Caco-2 (cell line): ENCODE measurements at regions not wholly inside any gene's neighbourhood (a gene's known extent, or its start where the extent isn't known, plus 50 kb on each side); places are given as distances from the start of the nearest gene placed in this dataset.

Experiments
- BruUV-seq: library from RNA; stranded (reverse); fragments of 400-500 nt; replicated peaks from 2 replicates; lab custom pipeline; 2021; lab: Mats Ljungman, UMichigan
- CTCF ChIA-PET: fragments of 300-600 bp; sonication (Branson Sonifier 250); formaldehyde crosslinking; loops from one replicate; lab custom pipeline; 2022; ENCODE audit warnings: antibody characterized with exemption; lab: Charles Lee
- POLR2A ChIA-PET: fragments of 300-600 bp; sonication (Branson Sonifier 250); formaldehyde crosslinking; loops from one replicate; lab custom pipeline; 2022; ENCODE audit warnings: antibody characterized with exemption; lab: Charles Lee
- DNase-seq, 2 experiments: peaks; one replicate each; pipeline versions ENCODE4 v3.0.0 to v3.0.0-alpha.2; 2020 to 2022
- H3K27me3 ChIP-seq: replicated peaks from 2 replicates; pipeline ENCODE4 v1.6.0; 2011; ENCODE audit warnings: low read length; ENCODE audit not compliant: control insufficient read depth, insufficient read depth
- H3K36me3 ChIP-seq: 2 replicates; pipeline ENCODE4 v1.5.1; 2011; ENCODE audit warnings: low read length; ENCODE audit not compliant: control insufficient read depth, insufficient read depth
- H3K4me1 ChIP-seq: fragments of 250-450 bp; sonication (Bioruptor Pico); 2 replicates; pipeline ENCODE4 v1.5.1; 2020; ENCODE audit warnings: mild to moderate bottlenecking
- H3K4me3 ChIP-seq: 2 replicates; pipeline ENCODE4 v1.5.1; 2011; ENCODE audit warnings: low read depth, mild to moderate bottlenecking, control low read depth, low read length
- H3K9me3 ChIP-seq: fragments of 250-450 bp; sonication (Bioruptor Pico); 2 replicates; pipeline ENCODE4 v1.5.1; 2020; ENCODE audit warnings: mild to moderate bottlenecking, moderate library complexity
- H3K27ac Mint-ChIP-seq: one replicate; pipeline ENCODE4 v1.8.0; 2022; ENCODE audit warnings: mixed read lengths; ENCODE audit not compliant: unreplicated experiment
- H3K27me3 Mint-ChIP-seq: one replicate; pipeline ENCODE4 v1.8.0; 2022; ENCODE audit warnings: mixed read lengths; ENCODE audit not compliant: insufficient read depth, unreplicated experiment
- H3K36me3 Mint-ChIP-seq: one replicate; pipeline ENCODE4 v1.8.0; 2022; ENCODE audit warnings: mild to moderate bottlenecking, mixed read lengths; ENCODE audit not compliant: insufficient read depth, unreplicated experiment
- H3K4me1 Mint-ChIP-seq: one replicate; pipeline ENCODE4 v1.8.0; 2022; ENCODE audit warnings: low read depth, mixed read lengths; ENCODE audit not compliant: unreplicated experiment
- H3K4me3 Mint-ChIP-seq: one replicate; pipeline ENCODE4 v1.8.0; 2022; ENCODE audit warnings: mild to moderate bottlenecking, moderate library complexity, mixed read lengths; ENCODE audit not compliant: unreplicated experiment
- H3K9me3 Mint-ChIP-seq: one replicate; pipeline ENCODE4 v1.8.0; 2022; ENCODE audit warnings: mixed read lengths; ENCODE audit not compliant: unreplicated experiment
- CTCF ChIP-seq, 2 experiments: fragments of 200-600 bp in 1 of 2; IDR thresholded peaks; 1 replicate in 1 of 2; 2 replicates in 1 of 2; pipeline versions ENCODE4 v1.5.1 to v1.8.0; 2011 to 2022; ENCODE audit warnings: antibody characterized with exemption in 1 of 2, control low read depth in 1 of 2, inconsistent platforms in 1 of 2, low read depth in 1 of 2, low read length in 1 of 2, mild to moderate bottlenecking in 1 of 2, moderate library complexity in 1 of 2; ENCODE audit not compliant: insufficient read depth in 1 of 2, severe bottlenecking in 1 of 2, unreplicated experiment in 1 of 2
- intact Hi-C: fragments of 100-400 bp; cut with micrococcal nuclease; formaldehyde crosslinking; loops from one replicate; pipeline ENCODE4 v1.10.0; 2022; ENCODE audit not compliant: unreplicated experiment

- CTCF ChIA-PET, result no interaction called here
- no peaks in the 10 kb centered on the region for H3K4me1 ChIP-seq
- POLR2A ChIA-PET, result no interaction called here
Measured at GRCh38 chr1:60431593-60431992, 358.0 kb upstream of the C1orf87 start.

DNA sequence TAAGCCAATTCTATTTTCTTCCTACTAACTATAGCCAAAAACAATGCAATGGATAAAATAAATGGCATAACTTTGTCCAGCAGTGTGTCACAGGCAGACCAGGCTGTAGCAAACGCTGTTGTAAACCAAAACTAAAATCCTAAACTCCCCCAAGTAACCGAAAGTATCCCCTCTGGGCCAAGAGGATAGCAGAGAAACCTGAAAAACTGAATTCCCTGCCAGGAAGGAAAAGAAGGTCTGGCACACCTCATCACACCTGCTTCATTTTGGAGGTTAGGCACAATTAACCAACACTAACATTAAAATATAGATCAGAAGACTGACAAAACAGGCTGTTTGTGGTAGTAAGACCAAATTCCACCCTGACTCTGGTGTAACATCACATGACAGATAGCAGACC is 356.8 kb upstream of the C1orf87 start:
- POLR2A ChIA-PET, result no interaction called here
- BruUV-seq, result no TSS peak
- H3K4me3 Mint-ChIP-seq, result no peak overlapping the region

More at GRCh38 chr1:60431593-60431992, 358.0 kb upstream of the C1orf87 start:
- H3K36me3 Mint-ChIP-seq, result no peaks in the 10 kb centered on the region
- no peaks in the 10 kb centered on the region for H3K36me3 ChIP-seq
- no peaks in the 10 kb centered on the region for H3K4me1 Mint-ChIP-seq
- no peak overlapping the region for H3K4me3 ChIP-seq
- no peaks in the 10 kb centered on the region for H3K27me3 ChIP-seq
- intact Hi-C loops, result no loop called here
- H3K9me3 ChIP-seq, result no peaks in the 10 kb centered on the region
- BruUV-seq, result no TSS peak
- no peaks in the 10 kb centered on the region for H3K27me3 Mint-ChIP-seq
- H3K9me3 Mint-ChIP-seq, result peaks cover 9% of the 10 kb centered on the region
- no peak overlapping the region for H3K27ac Mint-ChIP-seq
- DNase-seq, result no peak
- no peak for TF ChIP-seq CTCF (IDR thresholded peaks at IDR 0.05; ENCODE audit: insufficient read depth in 1 of 2, low read depth in 1 of 2, low read length in 1 of 2, severe bottlenecking in 1 of 2, unreplicated experiment in 1 of 2)
- no peak overlapping the region for H3K4me3 Mint-ChIP-seq

DNA sequence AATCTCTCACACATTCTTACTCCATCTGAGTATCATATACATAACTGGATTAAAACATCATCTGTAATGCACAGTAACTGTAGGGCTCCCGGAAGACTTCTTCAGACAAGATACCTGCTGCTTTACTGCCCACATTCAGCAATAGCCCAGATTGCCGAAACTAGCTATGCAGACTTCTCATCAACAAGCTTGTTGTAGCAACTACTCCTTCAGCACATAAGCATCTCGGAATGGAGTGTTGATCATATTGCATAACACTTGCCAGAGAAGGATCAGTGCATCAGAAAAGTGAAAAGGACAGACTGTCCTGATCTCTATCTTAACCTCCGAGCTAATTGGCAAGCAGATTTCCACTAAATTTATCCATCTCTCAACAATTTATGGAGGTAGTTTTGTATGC is 354.6 kb upstream of the C1orf87 start:
- no peak for TF ChIP-seq CTCF (IDR thresholded peaks at IDR 0.05; ENCODE audit: insufficient read depth in 1 of 2, low read depth in 1 of 2, low read length in 1 of 2, severe bottlenecking in 1 of 2, unreplicated experiment in 1 of 2)
- ChIA-PET CTCF (no interaction called here), POLR2A (no interaction called here)
- no peaks in the 10 kb centered on the region for H3K36me3 Mint-ChIP-seq
- Histone ChIP-seq H3K36me3 (no peaks in the 10 kb centered on the region), H3K27me3 (no peaks in the 10 kb centered on the region), H3K4me3 (no peak overlapping the region), H3K4me1 (no peaks in the 10 kb centered on the region), H3K9me3 (no peaks in the 10 kb centered on the region; the same call in 1 of the 2 replicates)
- no peak overlapping the region for H3K27ac Mint-ChIP-seq
- no peak overlapping the region for H3K4me3 Mint-ChIP-seq
- H3K4me1 Mint-ChIP-seq, result no peaks in the 10 kb centered on the region
- intact Hi-C loops, result no loop called here
- no TSS peak for BruUV-seq
- H3K27me3 Mint-ChIP-seq, result no peaks in the 10 kb centered on the region
- no peak for DNase-seq
- H3K9me3 Mint-ChIP-seq, result no peaks in the 10 kb centered on the region

More for the DNA sequence above, 356.8 kb upstream of the C1orf87 start:
- no peaks in the 10 kb centered on the region for H3K27me3 Mint-ChIP-seq
- H3K36me3 Mint-ChIP-seq, result no peaks in the 10 kb centered on the region
- DNase-seq, result no peak
- no peaks in the 10 kb centered on the region for H3K4me1 ChIP-seq
- H3K27ac Mint-ChIP-seq, result no peak overlapping the region
- no peaks in the 10 kb centered on the region for H3K27me3 ChIP-seq
- intact Hi-C loops, result no loop called here
- TF ChIP-seq CTCF (IDR thresholded peaks at IDR 0.05; ENCODE audit: insufficient read depth in 1 of 2, low read depth in 1 of 2, low read length in 1 of 2, severe bottlenecking in 1 of 2, unreplicated experiment in 1 of 2), result no peak
- no peaks in the 10 kb centered on the region for H3K4me1 Mint-ChIP-seq
- CTCF ChIA-PET, result no interaction called here
- H3K4me3 ChIP-seq, result no peak overlapping the region
- no peaks in the 10 kb centered on the region for H3K36me3 ChIP-seq
- H3K9me3 ChIP-seq, result no peaks in the 10 kb centered on the region
- peaks cover 9% of the 10 kb centered on the region for H3K9me3 Mint-ChIP-seq
